AG10803 (cell line): ENCODE measurements at regions not wholly inside any gene's neighbourhood (a gene's known extent, or its start where the extent isn't known, plus 50 kb on each side); places are given as distances from the start of the nearest gene placed in this dataset.

Experiments used
- DNase-seq: peaks from one replicate; pipeline ENCODE4 v3.0.0; 2010; ENCODE audit warnings: low read depth
- H3K4me3 ChIP-seq: 2 replicates; pipeline ENCODE4 v1.5.1; 2011; ENCODE audit warnings: mild to moderate bottlenecking, low read length, control low read depth
- TF ChIP-seq, protein P1 (sequence below): conservative IDR thresholded peaks from 2 replicates; pipeline ENCODE4 v1.5.1; 2011; ENCODE audit warnings: mild to moderate bottlenecking, low read length, control low read depth, inconsistent platforms

DNA sequence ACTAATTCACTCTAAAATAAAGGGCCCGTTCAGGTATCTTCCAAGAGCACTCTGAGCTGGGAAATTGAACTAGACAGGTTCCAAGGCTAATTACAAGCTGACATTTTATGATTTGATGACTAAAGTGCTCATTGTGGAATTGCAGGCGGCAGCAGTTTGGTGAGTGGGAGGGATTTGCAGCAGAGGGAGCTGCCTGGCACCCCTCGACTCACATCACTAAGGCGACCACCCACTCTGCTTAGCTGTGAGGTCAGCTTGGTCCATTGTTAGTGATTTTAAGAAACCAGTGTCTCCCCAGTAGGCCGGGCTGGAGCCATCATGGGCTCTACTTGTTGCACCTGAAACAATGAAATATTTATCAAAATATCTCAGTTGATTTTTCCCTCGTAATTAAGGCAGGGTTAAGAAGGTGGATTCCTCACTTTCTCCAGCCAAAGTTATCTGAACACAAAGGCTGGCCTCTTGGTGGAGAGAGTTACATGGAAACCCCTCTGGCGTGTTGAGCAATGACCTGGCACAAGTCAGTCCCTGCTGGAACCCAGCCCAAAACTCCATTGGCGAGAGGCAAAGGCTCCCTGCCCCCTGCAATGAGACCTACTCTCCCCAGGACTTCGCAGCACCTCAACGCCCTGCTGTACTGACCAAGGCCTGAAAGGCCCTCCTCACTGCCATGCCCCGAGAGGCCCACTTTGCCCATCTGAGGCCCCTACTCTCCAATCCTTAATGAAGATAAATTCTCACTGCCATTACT lies 65.0 kb upstream of the ATP2B2 start:
- H3K4me3 ChIP-seq = no peak overlapping the region
- TF ChIP-seq, protein P1, sequence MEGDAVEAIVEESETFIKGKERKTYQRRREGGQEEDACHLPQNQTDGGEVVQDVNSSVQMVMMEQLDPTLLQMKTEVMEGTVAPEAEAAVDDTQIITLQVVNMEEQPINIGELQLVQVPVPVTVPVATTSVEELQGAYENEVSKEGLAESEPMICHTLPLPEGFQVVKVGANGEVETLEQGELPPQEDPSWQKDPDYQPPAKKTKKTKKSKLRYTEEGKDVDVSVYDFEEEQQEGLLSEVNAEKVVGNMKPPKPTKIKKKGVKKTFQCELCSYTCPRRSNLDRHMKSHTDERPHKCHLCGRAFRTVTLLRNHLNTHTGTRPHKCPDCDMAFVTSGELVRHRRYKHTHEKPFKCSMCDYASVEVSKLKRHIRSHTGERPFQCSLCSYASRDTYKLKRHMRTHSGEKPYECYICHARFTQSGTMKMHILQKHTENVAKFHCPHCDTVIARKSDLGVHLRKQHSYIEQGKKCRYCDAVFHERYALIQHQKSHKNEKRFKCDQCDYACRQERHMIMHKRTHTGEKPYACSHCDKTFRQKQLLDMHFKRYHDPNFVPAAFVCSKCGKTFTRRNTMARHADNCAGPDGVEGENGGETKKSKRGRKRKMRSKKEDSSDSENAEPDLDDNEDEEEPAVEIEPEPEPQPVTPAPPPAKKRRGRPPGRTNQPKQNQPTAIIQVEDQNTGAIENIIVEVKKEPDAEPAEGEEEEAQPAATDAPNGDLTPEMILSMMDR = no peak
- DNase-seq = no peak

GRCh38 chr3:10574101-10574620 lies 68.8 kb upstream of the ATP2B2 start:
- no peak overlapping the region for H3K4me3 ChIP-seq
- DNase-seq = no peak
- TF ChIP-seq, protein P1 = no peak

GRCh38 chr3:10575601-10576160 lies 70.3 kb upstream of the ATP2B2 start:
- TF ChIP-seq, protein P1 = no peak
- DNase-seq = no peak
- H3K4me3 ChIP-seq = no peak overlapping the region

- no peak for DNase-seq
These were observed 72.1 kb upstream of the ATP2B2 start for GRCh38 chr3:10577486-10577885.

GRCh38 chr3:10580426-10580825 lies 75.0 kb upstream of the ATP2B2 start:
- no peak overlapping the region for H3K4me3 ChIP-seq
- DNase-seq = no peak
- TF ChIP-seq, protein P1 = no peak

More at GRCh38 chr3:10577486-10577885, 72.1 kb upstream of the ATP2B2 start:
- TF ChIP-seq, protein P1 = no peak
- no peak overlapping the region for H3K4me3 ChIP-seq

GRCh38 chr3:10581251-10581650 lies 75.9 kb upstream of the ATP2B2 start:
- H3K4me3 ChIP-seq = no peak overlapping the region
- DNase-seq = peak; percentile 55
- TF ChIP-seq, protein P1 = no peak

- no peak overlapping the region for H3K4me3 ChIP-seq
- TF ChIP-seq, protein P1 = no peak
- DNase-seq = no peak
These were observed 76.3 kb upstream of the ATP2B2 start for GRCh38 chr3:10581716-10582115.
